H1 (cell line): ENCODE measurements at regions not wholly inside any gene's neighbourhood (a gene's known extent, or its start where the extent isn't known, plus 50 kb on each side); places are given as distances from the start of the nearest gene placed in this dataset.
"Not testable (repeated sequence)": the region's sequence is repeated elsewhere in the genome, so short reads cannot be mapped to it uniquely, and the experiment has no call there.

Source experiments
- CTCF ChIP-seq, 3 experiments: IDR thresholded peaks; 1 replicate in 2 of 3; 2 replicates in 1 of 3; pipeline versions ENCODE4 v1.5.1 to v1.6.1; 2011; ENCODE audit warnings: low read length in 3 of 3, mild to moderate bottlenecking in 3 of 3, inconsistent platforms in 2 of 3, low read depth in 1 of 3, moderate library complexity in 1 of 3; ENCODE audit not compliant: insufficient read depth in 1 of 3; ENCODE audit errors: control extremely low read depth in 1 of 3
- EGR1 ChIP-seq: IDR thresholded peaks from 2 replicates; pipeline ENCODE4 v1.6.1; 2011; ENCODE audit warnings: low read depth, low read length, borderline replicate concordance
- EP300 ChIP-seq, 2 experiments: IDR thresholded peaks; 1 replicate in 1 of 2; 2 replicates in 1 of 2; pipeline ENCODE4 v1.6.1; 2011 to 2012; ENCODE audit warnings: low read depth in 2 of 2, low read length in 2 of 2, mild to moderate bottlenecking in 2 of 2, borderline replicate concordance in 1 of 2, inconsistent platforms in 1 of 2, moderate library complexity in 1 of 2
- KDM5A ChIP-seq: fragments of 200-600 bp; IDR thresholded peaks from 2 replicates; pipeline ENCODE4 v1.7.1; 2012; ENCODE audit warnings: mild to moderate bottlenecking, low read length, inconsistent platforms, mixed read lengths
- POLR2AphosphoS5 ChIP-seq: IDR thresholded peaks from 2 replicates; pipeline ENCODE4 v1.6.1; 2011; ENCODE audit warnings: low read depth, low read length

DNA sequence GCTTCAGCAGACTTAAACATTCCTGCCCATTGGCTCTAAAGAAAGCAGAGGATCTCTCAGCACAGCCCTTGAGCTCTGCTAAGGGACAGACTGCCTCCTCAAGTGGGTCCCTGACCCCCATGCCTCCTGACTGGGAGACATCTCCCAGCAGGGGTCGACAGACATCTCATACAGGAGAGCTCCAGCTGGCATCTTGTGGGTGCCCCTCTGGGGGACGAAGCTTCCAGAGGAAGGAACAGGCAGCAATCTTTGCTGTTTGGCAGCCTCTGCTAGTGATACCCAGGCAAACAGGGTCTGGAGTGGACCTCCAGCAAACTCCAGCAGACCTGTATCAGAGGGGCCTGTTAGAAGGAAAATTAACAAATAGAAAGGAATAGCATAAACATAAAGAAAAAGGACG is 485.1 kb downstream of the ATP23 start:
- TF ChIP-seq KDM5A; POLR2AphosphoS5; EGR1; EP300 (IDR thresholded peaks at IDR 0.05; ENCODE audit: borderline replicate concordance in 1 of 2, low read depth in 2 of 2, low read length in 2 of 2); CTCF (IDR thresholded peaks at IDR 0.05; ENCODE audit: control extremely low read depth in 1 of 3, insufficient read depth in 1 of 3, low read depth in 1 of 3, low read length in 3 of 3): not testable (repeated sequence)
